ENCODE measurements at regions not wholly inside any gene's neighbourhood (a gene's known extent, or its start where the extent isn't known, plus 50 kb on each side); places are given as distances from the start of the nearest gene placed in this dataset.

DNA sequence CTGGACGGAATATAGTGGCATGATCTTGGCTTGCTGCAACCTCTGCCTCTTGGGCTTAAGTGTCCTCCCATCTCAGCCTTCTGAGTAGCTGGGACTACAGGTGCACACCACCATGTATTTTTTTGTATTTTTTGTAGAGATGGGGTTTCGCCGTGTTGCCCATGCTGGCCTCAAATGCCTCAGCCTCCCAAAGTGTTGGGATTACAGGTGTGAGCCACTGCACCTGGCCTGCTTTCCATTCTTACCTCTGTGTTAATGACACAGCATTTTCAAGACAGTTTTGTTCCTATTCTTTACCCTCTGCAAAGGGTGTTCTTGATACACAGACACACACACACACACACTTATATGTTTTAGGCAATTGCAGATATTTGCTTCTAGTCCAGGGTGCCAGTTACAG, 113.3 kb downstream of the LRRC70 start:
- Mint-ChIP-seq H3K27me3 (no peaks in the 10 kb centered on the region), H3K4me3 (no peak overlapping the region), H3K4me1 (ENCODE audit: unreplicated experiment) (no peaks in the 10 kb centered on the region), H3K27ac (no peak overlapping the region), H3K9me3 (no peaks in the 10 kb centered on the region), H3K36me3 (no peaks in the 10 kb centered on the region)
- TF ChIP-seq, protein P1, sequence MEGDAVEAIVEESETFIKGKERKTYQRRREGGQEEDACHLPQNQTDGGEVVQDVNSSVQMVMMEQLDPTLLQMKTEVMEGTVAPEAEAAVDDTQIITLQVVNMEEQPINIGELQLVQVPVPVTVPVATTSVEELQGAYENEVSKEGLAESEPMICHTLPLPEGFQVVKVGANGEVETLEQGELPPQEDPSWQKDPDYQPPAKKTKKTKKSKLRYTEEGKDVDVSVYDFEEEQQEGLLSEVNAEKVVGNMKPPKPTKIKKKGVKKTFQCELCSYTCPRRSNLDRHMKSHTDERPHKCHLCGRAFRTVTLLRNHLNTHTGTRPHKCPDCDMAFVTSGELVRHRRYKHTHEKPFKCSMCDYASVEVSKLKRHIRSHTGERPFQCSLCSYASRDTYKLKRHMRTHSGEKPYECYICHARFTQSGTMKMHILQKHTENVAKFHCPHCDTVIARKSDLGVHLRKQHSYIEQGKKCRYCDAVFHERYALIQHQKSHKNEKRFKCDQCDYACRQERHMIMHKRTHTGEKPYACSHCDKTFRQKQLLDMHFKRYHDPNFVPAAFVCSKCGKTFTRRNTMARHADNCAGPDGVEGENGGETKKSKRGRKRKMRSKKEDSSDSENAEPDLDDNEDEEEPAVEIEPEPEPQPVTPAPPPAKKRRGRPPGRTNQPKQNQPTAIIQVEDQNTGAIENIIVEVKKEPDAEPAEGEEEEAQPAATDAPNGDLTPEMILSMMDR (conservative IDR thresholded peaks at IDR 0.05) = no peak
- DNase-seq (ENCODE audit: extremely low spot score, unreplicated experiment) = no peak

DNA sequence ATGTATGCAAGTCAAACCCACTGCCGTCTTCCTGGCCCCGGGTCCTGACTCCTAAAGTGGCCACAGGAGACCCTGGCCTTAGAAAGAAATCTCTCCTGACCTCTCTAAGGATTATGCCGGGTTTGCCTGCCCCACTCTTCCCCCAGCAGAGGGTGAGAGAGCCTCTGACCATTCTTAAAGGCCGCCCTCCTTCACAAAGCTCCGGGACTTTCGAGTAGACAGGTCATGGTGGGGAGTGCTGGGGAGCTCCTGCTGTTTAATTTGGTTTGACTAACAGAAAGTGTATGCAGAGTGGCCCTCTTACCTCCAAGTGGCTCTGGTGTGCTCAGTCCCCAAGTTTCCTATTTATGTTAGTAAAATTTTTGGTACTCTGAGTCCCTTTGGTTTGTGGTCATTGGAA, 111.8 kb downstream of the LRRC70 start:
- no peaks in the 10 kb centered on the region for H3K36me3 Mint-ChIP-seq
- DNase-seq (ENCODE audit: extremely low spot score, unreplicated experiment) = no peak
- no peak overlapping the region for H3K27ac Mint-ChIP-seq
- H3K4me1 Mint-ChIP-seq (ENCODE audit: unreplicated experiment) = no peaks in the 10 kb centered on the region
- no peak overlapping the region for H3K4me3 Mint-ChIP-seq
- TF ChIP-seq, protein P1 (conservative IDR thresholded peaks at IDR 0.05) = no peak
- H3K27me3 Mint-ChIP-seq = no peaks in the 10 kb centered on the region
- H3K9me3 Mint-ChIP-seq = no peaks in the 10 kb centered on the region

DNA sequence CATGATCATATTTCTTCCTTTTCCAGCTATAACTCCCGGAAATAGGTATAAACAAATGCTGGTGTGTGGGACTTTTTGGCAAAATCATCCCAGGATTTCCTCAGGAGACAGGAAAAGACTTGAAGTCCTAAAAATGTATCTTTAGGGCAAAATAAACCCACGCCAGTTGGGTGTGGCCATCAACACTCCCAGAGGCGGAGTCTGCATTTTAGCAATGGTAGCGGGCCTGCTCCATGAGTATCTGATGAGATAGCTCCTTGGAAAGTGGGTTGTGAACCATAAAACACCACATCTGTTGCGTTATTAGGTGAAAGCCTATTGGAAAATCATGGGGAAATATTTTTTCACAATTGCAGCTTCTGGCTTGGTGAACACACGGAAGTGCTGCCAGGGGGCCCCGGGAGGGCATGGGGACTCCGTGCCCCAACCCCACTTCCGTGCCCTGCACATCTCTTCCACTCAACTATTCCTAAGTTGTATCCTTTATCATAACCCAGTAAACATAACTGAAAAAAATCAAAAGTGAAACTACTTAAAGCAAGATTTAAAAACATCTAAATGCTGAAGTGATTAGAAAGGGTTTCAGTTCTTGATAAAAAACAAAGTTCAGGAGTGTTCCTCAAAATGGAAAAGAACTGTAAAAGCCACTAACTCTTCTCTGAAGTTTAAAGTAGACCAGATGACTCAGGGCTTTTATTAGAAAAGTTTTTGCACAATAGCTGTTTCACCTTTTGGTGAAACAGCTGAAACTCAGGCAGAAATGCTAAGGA, 111.2 kb downstream of the LRRC70 start:
- no peaks in the 10 kb centered on the region for H3K4me1 Mint-ChIP-seq (ENCODE audit: unreplicated experiment)
- no peak overlapping the region for H3K4me3 Mint-ChIP-seq
- TF ChIP-seq, protein P1 (conservative IDR thresholded peaks at IDR 0.05) = no peak
- no peak overlapping the region for H3K27ac Mint-ChIP-seq
- no peaks in the 10 kb centered on the region for H3K36me3 Mint-ChIP-seq
- H3K27me3 Mint-ChIP-seq = no peaks in the 10 kb centered on the region
- no peak for DNase-seq (ENCODE audit: extremely low spot score, unreplicated experiment)
- H3K9me3 Mint-ChIP-seq = no peaks in the 10 kb centered on the region

DNA sequence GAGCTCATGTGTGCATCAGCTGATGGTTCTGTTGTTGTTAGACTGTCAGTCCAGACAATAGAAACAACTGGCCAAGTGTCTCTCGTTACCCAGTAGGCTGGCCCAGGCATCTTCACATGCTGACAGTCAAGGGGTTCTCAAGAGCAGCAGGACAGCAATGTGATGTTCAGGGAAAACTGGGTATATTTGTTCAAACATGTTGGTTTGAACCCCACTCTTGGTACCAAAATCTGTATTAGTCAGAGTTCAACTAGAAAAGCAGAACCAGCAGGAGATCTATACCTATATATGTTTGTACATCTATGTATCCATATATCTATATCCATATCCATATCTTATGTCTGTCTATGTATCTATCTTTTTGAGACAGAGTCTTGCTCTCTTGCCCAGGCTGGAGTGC, 108.1 kb downstream of the LRRC70 start:
- H3K27ac Mint-ChIP-seq = no peak overlapping the region
- no peaks in the 10 kb centered on the region for H3K27me3 Mint-ChIP-seq
- DNase-seq (ENCODE audit: extremely low spot score, unreplicated experiment) = no peak
- TF ChIP-seq, protein P1 (conservative IDR thresholded peaks at IDR 0.05) = no peak
- no peak overlapping the region for H3K4me3 Mint-ChIP-seq
- no peaks in the 10 kb centered on the region for H3K4me1 Mint-ChIP-seq (ENCODE audit: unreplicated experiment)
- no peaks in the 10 kb centered on the region for H3K9me3 Mint-ChIP-seq
- no peaks in the 10 kb centered on the region for H3K36me3 Mint-ChIP-seq

DNA sequence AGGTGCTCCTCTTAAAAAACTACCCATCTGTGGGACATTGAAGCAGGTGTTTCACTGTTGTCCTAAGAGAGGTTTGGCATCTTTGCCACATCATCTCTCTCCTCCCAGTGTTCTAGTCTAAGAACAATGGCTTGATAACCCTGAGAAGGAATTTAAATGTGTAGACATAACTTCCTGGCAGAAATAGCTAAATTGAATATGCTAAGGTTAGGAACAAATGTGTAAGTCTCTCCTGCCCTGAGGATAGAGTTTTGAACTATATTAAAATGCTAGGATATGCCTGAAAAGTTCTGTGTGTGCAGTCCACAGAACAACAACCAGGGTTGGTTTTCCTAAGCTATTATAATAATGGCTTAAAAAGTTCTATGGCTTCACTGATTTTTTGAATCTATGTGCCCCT, 106.6 kb downstream of the LRRC70 start:
- Mint-ChIP-seq H3K9me3 (no peaks in the 10 kb centered on the region), H3K4me3 (no peak overlapping the region), H3K27ac (no peak overlapping the region), H3K27me3 (no peaks in the 10 kb centered on the region), H3K36me3 (no peaks in the 10 kb centered on the region), H3K4me1 (ENCODE audit: unreplicated experiment) (no peaks in the 10 kb centered on the region)
- no peak for DNase-seq (ENCODE audit: extremely low spot score, unreplicated experiment)
- TF ChIP-seq, protein P1 (conservative IDR thresholded peaks at IDR 0.05) = no peak

Measured in type B pancreatic cell (in vitro differentiated cells).